Heart left ventricle (tissue), 13 donors: ENCODE measurements at regions not wholly inside any gene's neighbourhood (a gene's known extent, or its start where the extent isn't known, plus 50 kb on each side); places are given as distances from the start of the nearest gene placed in this dataset.

Experiments used
- POLR2A ChIP-seq, 2 donors: fragments of 450-650 bp; IDR thresholded peaks; one replicate each; pipeline ENCODE4 v1.6.1; 2017; ENCODE audit warnings: antibody characterized with exemption in 2 of 2, mild to moderate bottlenecking in 2 of 2, moderate library complexity in 2 of 2
- TF ChIP-seq, protein P1 (sequence below), 12 donors: fragments of 200-600 bp; sonication (generic) in 4 of 12; IDR thresholded peaks; one replicate each; pipeline versions ENCODE4 v1.5.0 to v1.8.0; 2018 to 2022; ENCODE audit warnings: antibody characterized with exemption in 12 of 12, mild to moderate bottlenecking in 5 of 12
- donor health status: ischemic (EF 13 %, LVEDD 7.1; RV severe dilation, severe dysfunction).
- donor health status: DM: no; HTN: yes; CAD: no.
- donor health status: DM: no; HTN: no; CAD: no.
- donor health status: ischemic (EF 25% LVEDD 6.9; RV normal size, moderate dysfunction).
- donor health status: ischemic (EF 25% LVEDD 5.7; RV mildly dilated, moderate dysfunction).
- donor health status: ischemic (EF 35%, LVEDD 5.7; RV mildly dilated, moderate dysfunction).
- donor health status: nonischemic (EF 11% LVEDD 7.7; RV severe dilation, severe dysfunction).
- donor health status: DM: yes; HTN: yes; CAD: no.
- donor health status: PGD.
- donor health status: ischemic (EF 29% LVEDD 5.4; RV normal size, mild dysfunction).
- donor health status: nonischemic (EF 23%, LVEDD 6.1; RV moderate dilation, normal function).

DNA sequence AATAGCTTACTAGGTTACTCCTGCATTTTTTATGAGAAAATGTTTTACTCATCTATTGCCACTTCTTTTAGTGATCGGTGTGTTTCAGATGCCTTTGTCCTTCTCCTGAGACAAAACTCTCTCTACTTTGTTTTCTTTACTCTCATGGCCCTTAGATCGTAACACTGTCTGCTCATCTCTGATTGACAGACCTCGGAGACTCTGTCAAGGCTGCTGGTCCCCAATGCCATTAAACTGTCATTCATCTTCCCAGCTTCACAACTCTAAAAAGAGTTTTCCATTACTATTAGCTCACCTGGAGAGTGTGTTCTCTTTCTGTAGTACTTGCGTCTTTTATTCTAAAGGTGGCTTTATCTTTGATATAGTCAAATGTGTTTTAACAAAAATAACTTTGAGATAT is 765.2 kb downstream of the SLITRK1 start:
- TF ChIP-seq, protein P1, sequence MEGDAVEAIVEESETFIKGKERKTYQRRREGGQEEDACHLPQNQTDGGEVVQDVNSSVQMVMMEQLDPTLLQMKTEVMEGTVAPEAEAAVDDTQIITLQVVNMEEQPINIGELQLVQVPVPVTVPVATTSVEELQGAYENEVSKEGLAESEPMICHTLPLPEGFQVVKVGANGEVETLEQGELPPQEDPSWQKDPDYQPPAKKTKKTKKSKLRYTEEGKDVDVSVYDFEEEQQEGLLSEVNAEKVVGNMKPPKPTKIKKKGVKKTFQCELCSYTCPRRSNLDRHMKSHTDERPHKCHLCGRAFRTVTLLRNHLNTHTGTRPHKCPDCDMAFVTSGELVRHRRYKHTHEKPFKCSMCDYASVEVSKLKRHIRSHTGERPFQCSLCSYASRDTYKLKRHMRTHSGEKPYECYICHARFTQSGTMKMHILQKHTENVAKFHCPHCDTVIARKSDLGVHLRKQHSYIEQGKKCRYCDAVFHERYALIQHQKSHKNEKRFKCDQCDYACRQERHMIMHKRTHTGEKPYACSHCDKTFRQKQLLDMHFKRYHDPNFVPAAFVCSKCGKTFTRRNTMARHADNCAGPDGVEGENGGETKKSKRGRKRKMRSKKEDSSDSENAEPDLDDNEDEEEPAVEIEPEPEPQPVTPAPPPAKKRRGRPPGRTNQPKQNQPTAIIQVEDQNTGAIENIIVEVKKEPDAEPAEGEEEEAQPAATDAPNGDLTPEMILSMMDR (IDR thresholded peaks at IDR 0.05), result no peak
- no peak for TF ChIP-seq POLR2A (IDR thresholded peaks at IDR 0.05)
